Upper lobe of left lung (tissue), 4 donors: ENCODE measurements at regions not wholly inside any gene's neighbourhood (a gene's known extent, or its start where the extent isn't known, plus 50 kb on each side); places are given as distances from the start of the nearest gene placed in this dataset.

ENCODE experiments used
- CTCF ChIP-seq, 6 experiments: fragments of 450-650 bp in 4 of 6; fragments of 200-600 bp in 2 of 6; sonication (generic) in 2 of 6; IDR thresholded peaks; one replicate each; pipeline ENCODE4 v1.5.1; 2016 to 2019; ENCODE audit warnings: antibody characterized with exemption in 6 of 6
- POLR2A ChIP-seq, 4 donors: fragments of 450-650 bp; IDR thresholded peaks; one replicate each; pipeline ENCODE4 v1.5.1; 2016 to 2017; ENCODE audit warnings: antibody characterized with exemption in 4 of 4, mild to moderate bottlenecking in 2 of 4

GRCh38 chr15:94834494-94834893 is 603.1 kb downstream of the MCTP2 start:
- TF ChIP-seq POLR2A (IDR thresholded peaks at IDR 0.05) (no peak), CTCF (IDR thresholded peaks at IDR 0.05) (no peak)
